B cell (primary cell): ENCODE measurements at regions not wholly inside any gene's neighbourhood (a gene's known extent, or its start where the extent isn't known, plus 50 kb on each side); places are given as distances from the start of the nearest gene placed in this dataset.

Source experiments
- ATAC-seq: fragments of 200-7000 bp; cut with Tn5 transposase; one replicate; pipeline ENCODE4 v1.10.0; 2021; ENCODE audit warnings: low read depth, mild to moderate bottlenecking, moderate number of reproducible peaks, moderate library complexity
- CTCF ChIA-PET: fragments of 350-600 bp; sonication (Branson Sonifier 250); formaldehyde crosslinking; loops from one replicate; lab custom pipeline; 2021; ENCODE audit warnings: antibody characterized with exemption, inconsistent platforms; lab: Charles Lee
- POLR2A ChIA-PET: fragments of 350-600 bp; sonication (Branson Sonifier 250); formaldehyde crosslinking; loops from one replicate; lab custom pipeline; 2021; ENCODE audit warnings: antibody characterized with exemption; lab: Charles Lee
- DNase-seq: peaks from one replicate; pipeline ENCODE4 v3.0.0; 2013
- H2AFZ ChIP-seq: 2 replicates; pipeline ENCODE4 v1.6.1; 2012; ENCODE audit warnings: mild to moderate bottlenecking, low read depth, low read length; ENCODE audit not compliant: insufficient read depth, poor library complexity, severe bottlenecking
- H3K27ac ChIP-seq, 2 donors: 1 replicate in 1 of 2; 2 replicates in 1 of 2; pipeline ENCODE4 v1.5.1; 2012 to 2013; ENCODE audit warnings: low read length in 2 of 2, mild to moderate bottlenecking in 2 of 2, moderate library complexity in 1 of 2
- H3K27me3 ChIP-seq, 4 experiments: fragments of 200-600 bp in 1 of 4; sonication (generic) in 1 of 4; replicated peaks in 1 of 4; 1 replicate in 2 of 4; 2 replicates in 2 of 4; pipeline versions ENCODE4 v1.6.1 to v1.7.0; 2013 to 2016; ENCODE audit warnings: low read length in 3 of 4, mild to moderate bottlenecking in 2 of 4, mixed read lengths in 1 of 4, moderate library complexity in 1 of 4; ENCODE audit not compliant: insufficient read depth in 4 of 4, control insufficient read depth in 3 of 4; ENCODE audit errors: control extremely low read depth in 1 of 4
- H3K36me3 ChIP-seq, 2 experiments: replicated peaks in 1 of 2; 1 replicate in 1 of 2; 2 replicates in 1 of 2; pipeline versions ENCODE4 v1.6.1 to v1.7.1; 2013; ENCODE audit warnings: low read length in 1 of 2; ENCODE audit not compliant: insufficient read depth in 2 of 2, control insufficient read depth in 1 of 2; ENCODE audit errors: control extremely low read depth in 1 of 2, extremely low read depth in 1 of 2
- H3K4me1 ChIP-seq, 2 donors: fragments of 200-600 bp in 1 of 2; sonication (generic) in 1 of 2; 1 replicate in 1 of 2; 2 replicates in 1 of 2; pipeline versions ENCODE4 v1.5.1 to v1.6.1; 2013 to 2017; ENCODE audit warnings: low read length in 2 of 2; ENCODE audit not compliant: control insufficient read depth in 2 of 2, insufficient read depth in 2 of 2
- H3K4me2 ChIP-seq: replicated peaks from 2 replicates; pipeline ENCODE3; 2012; ENCODE audit warnings: mild to moderate bottlenecking, low read depth, low read length; ENCODE audit not compliant: poor library complexity, severe bottlenecking
- H3K4me3 ChIP-seq, 5 experiments: fragments of 200-600 bp in 1 of 5; sonication (generic) in 1 of 5; 1 replicate in 3 of 5; 2 replicates in 2 of 5; pipeline versions ENCODE4 v1.5.1 to v1.7.0; 2011 to 2016; ENCODE audit warnings: low read length in 4 of 5, mild to moderate bottlenecking in 4 of 5, low read depth in 2 of 5, control low read depth in 1 of 5, moderate library complexity in 1 of 5; ENCODE audit not compliant: insufficient read depth in 1 of 5; ENCODE audit errors: control extremely low read depth in 1 of 5, extremely low read depth in 1 of 5
- H3K79me2 ChIP-seq: fragments of 200-600 bp; sonication (generic); one replicate; pipeline ENCODE4 v1.6.0; 2016; ENCODE audit warnings: low read length; ENCODE audit not compliant: control insufficient read depth, insufficient read depth
- H3K9ac ChIP-seq: fragments of 200-600 bp; sonication (generic); 2 replicates; pipeline ENCODE4 v1.6.1; 2017; ENCODE audit warnings: mild to moderate bottlenecking, low read length, moderate library complexity
- H3K9me3 ChIP-seq, 3 donors: one replicate each; pipeline versions ENCODE4 v1.6.1 to v1.7.1; 2013; ENCODE audit warnings: low read length in 2 of 3; ENCODE audit not compliant: control insufficient read depth in 2 of 3, insufficient read depth in 1 of 3; ENCODE audit errors: control extremely low read depth in 1 of 3
- H4K20me1 ChIP-seq: 2 replicates; pipeline ENCODE4 v1.6.0; 2012; ENCODE audit warnings: mild to moderate bottlenecking, low read length; ENCODE audit not compliant: insufficient read depth, control insufficient read depth, poor library complexity, severe bottlenecking
- H3K27ac Mint-ChIP-seq: one replicate; pipeline ENCODE4 v1.8.0; 2021; ENCODE audit warnings: mixed read lengths
- H3K27me3 Mint-ChIP-seq: one replicate; pipeline ENCODE4 v1.8.0; 2021; ENCODE audit warnings: mixed read lengths
- H3K4me1 Mint-ChIP-seq: one replicate; pipeline ENCODE4 v1.8.0; 2021; ENCODE audit warnings: mixed read lengths
- H3K4me3 Mint-ChIP-seq: one replicate; pipeline ENCODE4 v1.8.0; 2021; ENCODE audit warnings: mixed read lengths
- H3K9me3 Mint-ChIP-seq: one replicate; pipeline ENCODE4 v1.8.0; 2022; ENCODE audit warnings: mixed read lengths; ENCODE audit not compliant: insufficient read depth
- CTCF ChIP-seq: fragments of 200-600 bp; IDR thresholded peaks from one replicate; pipeline ENCODE4 v1.8.0; 2022; ENCODE audit warnings: antibody characterized with exemption, mild to moderate bottlenecking
- EZH2 ChIP-seq: IDR thresholded peaks from 2 replicates; pipeline ENCODE4 v1.6.1; 2012; ENCODE audit warnings: borderline replicate concordance, low read depth, mild to moderate bottlenecking, moderate library complexity, low read length; ENCODE audit not compliant: insufficient read depth, poor library complexity, severe bottlenecking
- WGBS: methylation state at CpG from one replicate; pipeline ENCODE4 v1.1.5; 2013; ENCODE audit warnings: missing lambda C conversion rate; ENCODE audit not compliant: insufficient coverage; 5-methylcytosine and 5-hydroxymethylcytosine counted together
- intact Hi-C: fragments of 100-400 bp; cut with micrococcal nuclease; formaldehyde crosslinking; loops from one replicate; pipeline ENCODE4 v1.10.0; 2022

- H2AFZ ChIP-seq, result no peak overlapping the region
- Mint-ChIP-seq H3K27me3 (no peaks in the 10 kb centered on the region), H3K4me3 (no peak overlapping the region), H3K4me1 (no peaks in the 10 kb centered on the region), H3K27ac (no peak overlapping the region), H3K9me3 (peaks cover 13% of the 10 kb centered on the region)
- H4K20me1 ChIP-seq, result no peaks in the 10 kb centered on the region
- ATAC-seq (no peak), DNase-seq (no peak)
- peaks cover 0 to 3% (median 2%) of the 10 kb centered on the region in 3 donors for H3K9me3 ChIP-seq
- POLR2A ChIA-PET, result no interaction called here
- H3K4me3 ChIP-seq, result no peak overlapping the region
- intact Hi-C loops, result no loop called here
- H3K4me2 ChIP-seq, result no peak overlapping the region
- peaks cover 0 to 4% (median 0%) of the 10 kb centered on the region in 4 experiments for H3K27me3 ChIP-seq
- TF ChIP-seq CTCF (no peak), EZH2 (no peak)
- no peak overlapping the region for H3K9ac ChIP-seq
- CTCF ChIA-PET, result no interaction called here
- H3K27ac ChIP-seq, result no peak overlapping the region
- H3K4me1 ChIP-seq, result no peaks in the 10 kb centered on the region
- 86% methylated on average over 1 of the region's 1 CpG for WGBS
- no peaks in the 10 kb centered on the region for H3K36me3 ChIP-seq
- H3K79me2 ChIP-seq, result no peaks in the 10 kb centered on the region
Observed at GRCh38 chr16:26247063-26247462, 555.3 kb downstream of the HS3ST4 start.

- ATAC-seq (no peak), DNase-seq (no peak)
- Histone ChIP-seq H3K4me3 (no peak overlapping the region), H3K27me3 (peaks cover 0 to 4% (median 0%) of the 10 kb centered on the region in 4 experiments), H3K9me3 (peaks cover 0 to 2% (median 0%) of the 10 kb centered on the region in 3 donors), H3K9ac (no peak overlapping the region), H3K36me3 (no peaks in the 10 kb centered on the region), H3K79me2 (no peaks in the 10 kb centered on the region), H4K20me1 (no peaks in the 10 kb centered on the region), H2AFZ (no peak overlapping the region), H3K27ac (no peak overlapping the region), H3K4me2 (no peak overlapping the region), H3K4me1 (no peaks in the 10 kb centered on the region)
- ChIA-PET CTCF (no interaction called here), POLR2A (no interaction called here)
- Mint-ChIP-seq H3K4me1 (no peaks in the 10 kb centered on the region), H3K27ac (no peak overlapping the region), H3K27me3 (no peaks in the 10 kb centered on the region), H3K9me3 (peaks cover 3% of the 10 kb centered on the region), H3K4me3 (no peak overlapping the region)
- 100% methylated on average over 3 of the region's 4 CpGs for WGBS
- intact Hi-C loops, result no loop called here
- no peak for TF ChIP-seq CTCF
- TF ChIP-seq EZH2, result no peak
Observed at GRCh38 chr16:26252598-26252997, 560.8 kb downstream of the HS3ST4 start.
